ENCODE measurements at regions not wholly inside any gene's neighbourhood (a gene's known extent, or its start where the extent isn't known, plus 50 kb on each side); places are given as distances from the start of the nearest gene placed in this dataset.

DNA sequence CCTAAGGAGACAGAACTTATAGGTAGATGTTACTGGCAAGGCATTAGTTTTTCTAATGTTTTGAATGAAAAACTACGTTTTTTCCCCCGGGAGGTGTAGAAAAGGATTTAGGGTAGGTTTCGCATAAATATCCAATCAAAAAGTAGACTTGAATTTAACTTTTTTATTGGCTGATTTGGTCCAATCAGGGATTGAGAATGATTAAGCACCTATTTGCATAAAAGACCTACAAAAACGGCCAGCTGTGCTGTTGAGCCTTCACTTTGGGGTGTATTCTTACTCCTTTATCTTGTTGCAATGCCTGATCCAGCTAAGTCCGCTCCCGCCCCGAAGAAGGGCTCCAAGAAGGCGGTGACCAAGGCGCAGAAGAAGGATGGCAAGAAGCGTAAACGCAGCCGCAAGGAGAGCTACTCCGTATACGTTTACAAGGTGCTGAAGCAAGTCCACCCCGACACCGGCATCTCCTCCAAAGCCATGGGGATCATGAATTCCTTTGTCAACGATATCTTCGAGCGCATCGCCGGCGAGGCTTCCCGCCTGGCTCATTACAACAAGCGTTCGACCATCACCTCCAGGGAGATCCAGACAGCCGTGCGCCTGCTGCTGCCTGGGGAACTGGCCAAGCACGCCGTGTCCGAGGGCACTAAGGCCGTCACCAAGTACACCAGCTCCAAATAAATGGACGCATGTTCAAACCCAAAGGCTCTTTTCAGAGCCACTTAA, 113.5 kb upstream of the BTN3A2 start:
- DNase-seq (ENCODE audit: extremely low read depth, low read depth): peak; percentile 92
- peak overlapping the region; percentile 79 for H3K4me3 ChIP-seq (replicated peaks; ENCODE audit: low read depth, low read length)
- TF ChIP-seq, protein P1, sequence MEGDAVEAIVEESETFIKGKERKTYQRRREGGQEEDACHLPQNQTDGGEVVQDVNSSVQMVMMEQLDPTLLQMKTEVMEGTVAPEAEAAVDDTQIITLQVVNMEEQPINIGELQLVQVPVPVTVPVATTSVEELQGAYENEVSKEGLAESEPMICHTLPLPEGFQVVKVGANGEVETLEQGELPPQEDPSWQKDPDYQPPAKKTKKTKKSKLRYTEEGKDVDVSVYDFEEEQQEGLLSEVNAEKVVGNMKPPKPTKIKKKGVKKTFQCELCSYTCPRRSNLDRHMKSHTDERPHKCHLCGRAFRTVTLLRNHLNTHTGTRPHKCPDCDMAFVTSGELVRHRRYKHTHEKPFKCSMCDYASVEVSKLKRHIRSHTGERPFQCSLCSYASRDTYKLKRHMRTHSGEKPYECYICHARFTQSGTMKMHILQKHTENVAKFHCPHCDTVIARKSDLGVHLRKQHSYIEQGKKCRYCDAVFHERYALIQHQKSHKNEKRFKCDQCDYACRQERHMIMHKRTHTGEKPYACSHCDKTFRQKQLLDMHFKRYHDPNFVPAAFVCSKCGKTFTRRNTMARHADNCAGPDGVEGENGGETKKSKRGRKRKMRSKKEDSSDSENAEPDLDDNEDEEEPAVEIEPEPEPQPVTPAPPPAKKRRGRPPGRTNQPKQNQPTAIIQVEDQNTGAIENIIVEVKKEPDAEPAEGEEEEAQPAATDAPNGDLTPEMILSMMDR (IDR thresholded peaks at IDR 0.05; ENCODE audit: low read depth, low read length, missing control alignments): no peak

DNA sequence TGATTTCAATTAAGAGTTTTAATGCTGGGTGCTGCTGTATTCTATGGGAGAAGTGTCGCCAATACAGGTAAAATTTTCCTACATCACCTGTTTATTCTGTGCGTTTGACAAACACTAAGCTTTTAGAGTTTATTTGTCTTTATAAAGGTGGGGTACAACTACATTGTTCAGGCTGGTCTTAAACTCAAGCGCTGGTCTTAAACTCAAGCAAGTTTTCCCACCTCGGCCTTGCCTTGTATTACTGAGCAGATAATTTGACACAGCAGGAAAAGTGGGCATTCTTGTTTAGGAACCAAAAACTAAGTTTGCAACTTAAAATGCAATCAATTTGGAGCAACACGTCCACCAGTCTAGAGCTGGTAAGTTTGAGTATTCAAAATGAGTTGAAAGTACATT, 112.9 kb upstream of the BTN3A2 start:
- H3K4me3 ChIP-seq (replicated peaks; ENCODE audit: low read depth, low read length): peak overlapping the region; percentile 79
- TF ChIP-seq, protein P1 (IDR thresholded peaks at IDR 0.05; ENCODE audit: low read depth, low read length, missing control alignments): no peak
- DNase-seq (ENCODE audit: extremely low read depth, low read depth): no peak

DNA sequence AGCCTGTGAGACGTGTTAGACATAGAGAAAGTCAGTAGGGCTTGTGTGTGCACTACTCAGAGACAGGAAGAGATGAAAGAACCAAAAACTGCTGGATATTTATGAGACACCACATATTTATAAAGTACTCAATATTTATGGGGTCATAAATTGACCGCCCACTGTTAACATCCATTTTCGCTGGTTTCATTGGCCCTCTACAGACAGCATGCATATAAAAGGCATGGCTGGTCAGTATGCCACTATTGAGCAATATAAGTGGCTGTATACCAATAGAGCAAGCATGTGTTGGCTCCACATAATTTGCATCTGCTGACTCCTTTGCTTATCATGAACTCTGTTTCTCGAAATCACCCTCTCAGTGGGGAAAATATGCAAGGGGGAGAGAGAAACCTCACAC, 110.3 kb upstream of the BTN3A2 start:
- no peak overlapping the region for H3K4me3 ChIP-seq (replicated peaks; ENCODE audit: low read depth, low read length)
- TF ChIP-seq, protein P1 (IDR thresholded peaks at IDR 0.05; ENCODE audit: low read depth, low read length, missing control alignments): no peak

GRCh38 chr6:26257272-26257671, 107.7 kb upstream of the BTN3A2 start:
- TF ChIP-seq, protein P1 (IDR thresholded peaks at IDR 0.05; ENCODE audit: low read depth, low read length, missing control alignments): no peak
- DNase-seq (ENCODE audit: extremely low read depth, low read depth): no peak
- H3K4me3 ChIP-seq (replicated peaks; ENCODE audit: low read depth, low read length): no peak overlapping the region

More for the DNA sequence above, 110.3 kb upstream of the BTN3A2 start:
- DNase-seq (ENCODE audit: extremely low read depth, low read depth): no peak

GRCh38 chr6:26258212-26258977, 106.6 kb upstream of the BTN3A2 start:
- TF ChIP-seq, protein P1 (IDR thresholded peaks at IDR 0.05; ENCODE audit: low read depth, low read length, missing control alignments): peak; percentile 22
- DNase-seq (ENCODE audit: extremely low read depth, low read depth): no peak

GRCh38 chr6:26260110-26260637, 104.8 kb upstream of the BTN3A2 start:
- TF ChIP-seq, protein P1 (IDR thresholded peaks at IDR 0.05; ENCODE audit: low read depth, low read length, missing control alignments): no peak
- no peak overlapping the region for H3K4me3 ChIP-seq (replicated peaks; ENCODE audit: low read depth, low read length)
- no peak for DNase-seq (ENCODE audit: extremely low read depth, low read depth)

More at GRCh38 chr6:26258212-26258977, 106.6 kb upstream of the BTN3A2 start:
- H3K4me3 ChIP-seq (replicated peaks; ENCODE audit: low read depth, low read length): no peak overlapping the region
